ENCODE measurements at regions not wholly inside any gene's neighbourhood (a gene's known extent, or its start where the extent isn't known, plus 50 kb on each side); places are given as distances from the start of the nearest gene placed in this dataset.

DNA sequence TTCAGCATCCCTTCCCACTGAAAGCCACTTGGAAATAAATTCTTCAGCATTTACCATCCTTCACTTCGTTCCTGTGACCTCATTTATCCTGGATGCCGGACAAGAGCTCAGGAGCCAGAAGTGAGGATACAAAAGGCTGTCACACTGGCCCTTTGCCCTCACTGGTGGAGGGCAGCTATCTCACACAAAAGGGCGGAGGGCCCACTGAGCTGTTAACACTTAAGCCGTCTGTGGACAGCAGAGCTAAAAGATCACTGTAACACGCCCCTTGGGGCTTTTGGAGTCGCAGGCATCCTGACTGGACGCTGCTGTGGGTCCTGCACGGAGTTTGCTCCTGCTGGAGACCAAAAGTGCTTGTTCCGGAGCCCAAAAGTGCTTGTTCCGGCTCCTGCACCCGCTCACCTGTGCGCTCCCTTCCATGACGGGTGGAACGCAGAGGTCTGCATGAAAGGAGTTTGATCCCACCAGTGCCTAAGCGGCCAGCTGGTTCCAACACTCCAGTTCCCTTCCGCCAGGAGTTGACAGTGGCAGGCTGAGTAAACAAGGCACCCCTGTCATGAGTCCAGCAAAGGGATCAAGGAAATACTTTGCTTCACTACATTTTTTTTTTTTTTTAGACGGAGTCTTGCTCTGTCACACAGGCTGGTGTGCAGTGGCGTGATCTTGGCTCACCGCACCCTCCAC, 572.0 kb upstream of the LINC00305 start:
- H3K4me3 ChIP-seq (ENCODE audit: low read depth, low read length): no peak overlapping the region
- DNase-seq (ENCODE audit: low read depth): no peak
- TF ChIP-seq, protein P1, sequence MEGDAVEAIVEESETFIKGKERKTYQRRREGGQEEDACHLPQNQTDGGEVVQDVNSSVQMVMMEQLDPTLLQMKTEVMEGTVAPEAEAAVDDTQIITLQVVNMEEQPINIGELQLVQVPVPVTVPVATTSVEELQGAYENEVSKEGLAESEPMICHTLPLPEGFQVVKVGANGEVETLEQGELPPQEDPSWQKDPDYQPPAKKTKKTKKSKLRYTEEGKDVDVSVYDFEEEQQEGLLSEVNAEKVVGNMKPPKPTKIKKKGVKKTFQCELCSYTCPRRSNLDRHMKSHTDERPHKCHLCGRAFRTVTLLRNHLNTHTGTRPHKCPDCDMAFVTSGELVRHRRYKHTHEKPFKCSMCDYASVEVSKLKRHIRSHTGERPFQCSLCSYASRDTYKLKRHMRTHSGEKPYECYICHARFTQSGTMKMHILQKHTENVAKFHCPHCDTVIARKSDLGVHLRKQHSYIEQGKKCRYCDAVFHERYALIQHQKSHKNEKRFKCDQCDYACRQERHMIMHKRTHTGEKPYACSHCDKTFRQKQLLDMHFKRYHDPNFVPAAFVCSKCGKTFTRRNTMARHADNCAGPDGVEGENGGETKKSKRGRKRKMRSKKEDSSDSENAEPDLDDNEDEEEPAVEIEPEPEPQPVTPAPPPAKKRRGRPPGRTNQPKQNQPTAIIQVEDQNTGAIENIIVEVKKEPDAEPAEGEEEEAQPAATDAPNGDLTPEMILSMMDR (conservative IDR thresholded peaks at IDR 0.05; ENCODE audit: low read depth, low read length): no peak

DNA sequence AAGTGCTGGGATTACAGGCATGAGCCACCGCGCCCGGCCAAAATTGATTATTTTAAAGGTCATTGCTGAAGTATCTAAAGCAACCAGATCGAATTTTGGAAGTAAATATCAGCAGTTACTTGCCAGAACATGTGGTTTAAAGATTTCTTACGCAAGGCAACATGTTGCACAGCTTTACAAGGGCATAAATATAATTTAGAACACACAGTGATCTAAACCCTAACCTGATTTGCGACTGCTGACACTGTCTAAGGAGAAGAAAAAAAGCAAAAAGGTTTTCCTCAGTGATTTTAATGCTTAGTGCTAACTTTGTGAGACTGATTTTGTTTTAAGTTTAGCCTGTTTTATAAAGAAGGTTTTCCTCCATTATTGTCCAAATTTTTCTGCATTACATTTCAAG, 569.9 kb upstream of the LINC00305 start:
- no peak for DNase-seq (ENCODE audit: low read depth)
- H3K4me3 ChIP-seq (ENCODE audit: low read depth, low read length): no peak overlapping the region
- TF ChIP-seq, protein P1 (conservative IDR thresholded peaks at IDR 0.05; ENCODE audit: low read depth, low read length): no peak

DNA sequence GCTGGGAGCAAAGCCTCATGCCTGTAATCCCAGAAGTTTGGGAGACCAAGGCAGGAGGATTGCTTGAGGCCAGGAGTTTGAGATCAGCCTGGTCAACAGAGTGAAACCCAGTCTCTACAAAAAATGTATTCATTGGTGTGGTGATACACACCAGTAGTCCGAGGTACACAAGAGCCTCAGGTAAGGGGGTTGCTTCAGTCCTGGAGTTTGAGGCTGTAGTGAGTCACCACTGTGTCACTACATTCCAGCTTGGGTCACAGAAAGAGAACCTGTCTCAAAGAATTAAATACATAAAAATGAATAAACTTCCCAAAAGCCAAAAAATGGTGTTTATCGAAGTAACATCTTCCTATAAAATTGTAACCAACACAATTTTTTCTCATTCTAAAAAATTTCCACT, 568.1 kb upstream of the LINC00305 start:
- TF ChIP-seq, protein P1 (conservative IDR thresholded peaks at IDR 0.05; ENCODE audit: low read depth, low read length): no peak
- H3K4me3 ChIP-seq (ENCODE audit: low read depth, low read length): no peak overlapping the region
- no peak for DNase-seq (ENCODE audit: low read depth)

DNA sequence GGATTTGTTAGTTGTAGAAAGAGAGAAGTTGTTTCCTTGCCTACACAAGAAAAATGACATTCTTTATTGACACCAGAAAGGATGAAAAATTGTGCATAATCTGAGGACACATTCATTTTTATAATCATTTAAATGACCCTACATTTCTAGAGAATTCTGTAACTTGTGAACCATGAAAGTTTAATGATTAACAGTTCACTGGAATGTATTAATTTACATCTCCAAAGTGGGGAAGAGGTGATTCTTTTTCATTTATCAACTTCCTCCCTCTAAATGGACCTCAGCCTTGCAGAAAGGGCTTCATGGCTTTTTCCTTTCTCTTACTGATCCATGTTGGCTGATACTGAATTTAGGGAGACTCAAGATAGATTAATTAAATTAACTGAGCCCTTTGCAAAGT, 565.2 kb upstream of the LINC00305 start:
- no peak for DNase-seq (ENCODE audit: low read depth)
- no peak overlapping the region for H3K4me3 ChIP-seq (ENCODE audit: low read depth, low read length)
- TF ChIP-seq, protein P1 (conservative IDR thresholded peaks at IDR 0.05; ENCODE audit: low read depth, low read length): no peak

DNA sequence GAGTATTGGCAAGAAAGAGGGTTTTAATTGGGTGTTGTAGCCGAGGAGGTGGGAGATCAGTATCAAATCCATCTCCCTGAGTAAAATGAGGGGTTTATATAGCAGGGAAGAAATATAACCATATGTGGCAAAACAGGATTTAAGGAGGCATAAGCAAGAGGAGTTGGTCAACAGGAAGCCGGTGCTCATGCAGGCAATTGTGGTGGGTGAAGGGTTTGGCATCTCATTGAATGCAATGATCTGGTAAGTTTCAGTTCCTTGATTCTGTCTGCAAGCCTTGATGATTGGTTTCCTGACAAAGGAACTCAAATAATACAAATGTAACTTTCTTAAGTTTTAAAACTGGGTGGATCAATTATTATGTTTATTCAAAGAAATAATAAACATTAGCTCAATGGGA, 564.4 kb upstream of the LINC00305 start:
- TF ChIP-seq, protein P1 (conservative IDR thresholded peaks at IDR 0.05; ENCODE audit: low read depth, low read length): no peak
- H3K4me3 ChIP-seq (ENCODE audit: low read depth, low read length): no peak overlapping the region
- no peak for DNase-seq (ENCODE audit: low read depth)

DNA sequence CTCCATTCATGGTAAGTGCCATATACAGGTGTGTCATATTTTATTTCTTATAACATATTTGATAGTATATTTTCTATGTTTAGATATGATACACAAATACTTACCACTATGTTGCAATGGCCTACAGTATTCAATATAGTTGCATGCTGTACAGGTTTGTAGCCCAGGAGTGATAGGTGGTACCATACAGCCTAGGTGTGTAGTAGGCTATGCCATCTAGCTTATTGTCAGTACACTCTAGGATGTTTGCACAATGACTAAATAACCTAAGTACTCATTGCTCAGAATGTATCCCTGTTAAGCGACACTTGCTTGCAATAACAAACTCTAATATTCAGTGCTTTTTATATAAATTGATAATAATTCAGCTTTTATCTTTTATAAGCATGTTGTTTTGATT, 563.1 kb upstream of the LINC00305 start:
- DNase-seq (ENCODE audit: low read depth): no peak
- TF ChIP-seq, protein P1 (conservative IDR thresholded peaks at IDR 0.05; ENCODE audit: low read depth, low read length): no peak
- no peak overlapping the region for H3K4me3 ChIP-seq (ENCODE audit: low read depth, low read length)

Data from choroid plexus epithelial cell (primary cell).